ENCODE measurements at regions not wholly inside any gene's neighbourhood (a gene's known extent, or its start where the extent isn't known, plus 50 kb on each side); places are given as distances from the start of the nearest gene placed in this dataset.
"Not testable (repeated sequence)": the region's sequence is repeated elsewhere in the genome, so short reads cannot be mapped to it uniquely, and the experiment has no call there.

GRCh38 chr22:22176929-22177616 lies 67.5 kb upstream of the VPREB1 start:
- no peak overlapping the region for H3K4me3 ChIP-seq (ENCODE audit: low read length)
- no peak for DNase-seq (ENCODE audit: low read depth)
- no peak for TF ChIP-seq CTCF (conservative IDR thresholded peaks at IDR 0.05; ENCODE audit: low read length)

GRCh38 chr22:22172896-22173628 lies 71.5 kb upstream of the VPREB1 start:
- not testable (repeated sequence) for H3K4me3 ChIP-seq (ENCODE audit: low read length)

GRCh38 chr22:22171357-22172218 lies 73.0 kb upstream of the VPREB1 start:
- TF ChIP-seq CTCF (conservative IDR thresholded peaks at IDR 0.05; ENCODE audit: low read length) = peak; percentile 42
- H3K4me3 ChIP-seq (ENCODE audit: low read length) = no peak overlapping the region
- peak; percentile 5 for DNase-seq (ENCODE audit: low read depth)

More at GRCh38 chr22:22172896-22173628, 71.5 kb upstream of the VPREB1 start:
- not testable (repeated sequence) for DNase-seq (ENCODE audit: low read depth)

GRCh38 chr22:22169923-22170322 lies 74.7 kb upstream of the VPREB1 start:
- TF ChIP-seq CTCF (conservative IDR thresholded peaks at IDR 0.05; ENCODE audit: low read length) = no peak
- DNase-seq (ENCODE audit: low read depth) = no peak
- no peak overlapping the region for H3K4me3 ChIP-seq (ENCODE audit: low read length)

GRCh38 chr22:22168941-22169867 lies 75.4 kb upstream of the VPREB1 start:
- no peak for TF ChIP-seq CTCF (conservative IDR thresholded peaks at IDR 0.05; ENCODE audit: low read length)
- no peak overlapping the region for H3K4me3 ChIP-seq (ENCODE audit: low read length)

GRCh38 chr22:22168190-22168940 lies 76.2 kb upstream of the VPREB1 start:
- DNase-seq (ENCODE audit: low read depth) = peak; percentile 57

More at GRCh38 chr22:22168941-22169867, 75.4 kb upstream of the VPREB1 start:
- no peak for DNase-seq (ENCODE audit: low read depth)

More at GRCh38 chr22:22168190-22168940, 76.2 kb upstream of the VPREB1 start:
- peak overlapping the region; percentile 35 for H3K4me3 ChIP-seq (ENCODE audit: low read length)
- no peak for TF ChIP-seq CTCF (conservative IDR thresholded peaks at IDR 0.05; ENCODE audit: low read length)
